Astrocyte (in vitro differentiated cells and primary cell): ENCODE measurements at regions not wholly inside any gene's neighbourhood (a gene's known extent, or its start where the extent isn't known, plus 50 kb on each side); places are given as distances from the start of the nearest gene placed in this dataset.

Experiments used
- CTCF ChIP-seq: IDR thresholded peaks from 2 replicates; pipeline ENCODE4 v1.5.1; 2011; ENCODE audit warnings: low read depth, mild to moderate bottlenecking, inconsistent platforms, low read length, moderate library complexity; ENCODE audit not compliant: insufficient read depth
- EZH2 ChIP-seq: IDR thresholded peaks from 2 replicates; pipeline ENCODE4 v1.6.1; 2012; ENCODE audit warnings: mild to moderate bottlenecking, low read length, inconsistent platforms; ENCODE audit not compliant: insufficient read depth

- TF ChIP-seq CTCF = no peak
- no peak for TF ChIP-seq EZH2
Observed at GRCh38 chr1:181910905-181911304, 150.6 kb downstream of the ZNF648 start.
